Osteocyte (in vitro differentiated cells): ENCODE measurements at regions not wholly inside any gene's neighbourhood (a gene's known extent, or its start where the extent isn't known, plus 50 kb on each side); places are given as distances from the start of the nearest gene placed in this dataset.
A peak's percentile ranks its signal among the peaks of the same experiment; 100 is the strongest.

Source experiments
- DNase-seq: peaks from one replicate; pipeline ENCODE4 v3.0.0; 2021; ENCODE audit warnings: mixed read lengths; ENCODE audit not compliant: unreplicated experiment; ENCODE audit errors: extremely low spot score
- H3K27ac Mint-ChIP-seq: one replicate; pipeline ENCODE4 v1.8.0; 2021; ENCODE audit warnings: mild to moderate bottlenecking, mixed read lengths; ENCODE audit not compliant: unreplicated experiment
- H3K27me3 Mint-ChIP-seq: one replicate; pipeline ENCODE4 v1.8.0; 2021; ENCODE audit warnings: mixed read lengths; ENCODE audit not compliant: unreplicated experiment
- H3K36me3 Mint-ChIP-seq: one replicate; pipeline ENCODE4 v1.8.0; 2021; ENCODE audit warnings: mixed read lengths; ENCODE audit not compliant: unreplicated experiment
- H3K4me1 Mint-ChIP-seq: one replicate; pipeline ENCODE4 v1.8.0; 2021; ENCODE audit warnings: mixed read lengths; ENCODE audit not compliant: unreplicated experiment
- H3K4me3 Mint-ChIP-seq: one replicate; pipeline ENCODE4 v1.8.0; 2021; ENCODE audit warnings: mild to moderate bottlenecking, moderate library complexity, mixed read lengths; ENCODE audit not compliant: unreplicated experiment
- H3K9me3 Mint-ChIP-seq: one replicate; pipeline ENCODE4 v1.8.0; 2021; ENCODE audit warnings: mixed read lengths; ENCODE audit not compliant: unreplicated experiment
- TF ChIP-seq, protein P1 (sequence below): fragments of 200-600 bp; sonication (generic); IDR thresholded peaks from 2 replicates; pipeline ENCODE4 v1.5.0; 2021; ENCODE audit warnings: antibody characterized with exemption, mild to moderate bottlenecking, moderate library complexity

DNA sequence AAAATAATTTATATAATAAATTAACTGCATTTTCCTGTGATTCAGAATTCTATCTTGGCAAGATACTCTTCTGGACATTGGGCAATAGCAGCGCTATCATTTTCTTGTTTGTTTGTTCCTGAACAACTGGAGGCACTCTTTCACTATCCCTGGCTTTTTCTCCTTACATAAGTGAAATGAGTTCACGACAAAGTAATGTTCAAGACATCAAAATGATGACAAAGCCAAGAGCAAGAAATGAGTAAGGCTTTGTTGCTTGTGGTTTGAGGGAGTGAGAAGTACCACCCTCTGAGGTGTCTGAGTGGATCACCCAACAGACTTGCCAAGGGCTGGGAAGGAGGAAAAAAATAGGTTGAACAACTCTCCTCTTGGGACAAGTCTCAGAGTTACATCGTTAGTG, 466.6 kb upstream of the JAG1 start:
- H3K9me3 Mint-ChIP-seq, result peaks cover 7% of the 10 kb centered on the region
- peaks cover 66% of the 10 kb centered on the region for H3K4me1 Mint-ChIP-seq
- TF ChIP-seq, protein P1, sequence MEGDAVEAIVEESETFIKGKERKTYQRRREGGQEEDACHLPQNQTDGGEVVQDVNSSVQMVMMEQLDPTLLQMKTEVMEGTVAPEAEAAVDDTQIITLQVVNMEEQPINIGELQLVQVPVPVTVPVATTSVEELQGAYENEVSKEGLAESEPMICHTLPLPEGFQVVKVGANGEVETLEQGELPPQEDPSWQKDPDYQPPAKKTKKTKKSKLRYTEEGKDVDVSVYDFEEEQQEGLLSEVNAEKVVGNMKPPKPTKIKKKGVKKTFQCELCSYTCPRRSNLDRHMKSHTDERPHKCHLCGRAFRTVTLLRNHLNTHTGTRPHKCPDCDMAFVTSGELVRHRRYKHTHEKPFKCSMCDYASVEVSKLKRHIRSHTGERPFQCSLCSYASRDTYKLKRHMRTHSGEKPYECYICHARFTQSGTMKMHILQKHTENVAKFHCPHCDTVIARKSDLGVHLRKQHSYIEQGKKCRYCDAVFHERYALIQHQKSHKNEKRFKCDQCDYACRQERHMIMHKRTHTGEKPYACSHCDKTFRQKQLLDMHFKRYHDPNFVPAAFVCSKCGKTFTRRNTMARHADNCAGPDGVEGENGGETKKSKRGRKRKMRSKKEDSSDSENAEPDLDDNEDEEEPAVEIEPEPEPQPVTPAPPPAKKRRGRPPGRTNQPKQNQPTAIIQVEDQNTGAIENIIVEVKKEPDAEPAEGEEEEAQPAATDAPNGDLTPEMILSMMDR, result no peak
- peak overlapping the region; percentile 86 for H3K27ac Mint-ChIP-seq
- no peaks in the 10 kb centered on the region for H3K27me3 Mint-ChIP-seq
- H3K4me3 Mint-ChIP-seq, result no peak overlapping the region
- no peak for DNase-seq
- peaks cover 4% of the 10 kb centered on the region for H3K36me3 Mint-ChIP-seq

DNA sequence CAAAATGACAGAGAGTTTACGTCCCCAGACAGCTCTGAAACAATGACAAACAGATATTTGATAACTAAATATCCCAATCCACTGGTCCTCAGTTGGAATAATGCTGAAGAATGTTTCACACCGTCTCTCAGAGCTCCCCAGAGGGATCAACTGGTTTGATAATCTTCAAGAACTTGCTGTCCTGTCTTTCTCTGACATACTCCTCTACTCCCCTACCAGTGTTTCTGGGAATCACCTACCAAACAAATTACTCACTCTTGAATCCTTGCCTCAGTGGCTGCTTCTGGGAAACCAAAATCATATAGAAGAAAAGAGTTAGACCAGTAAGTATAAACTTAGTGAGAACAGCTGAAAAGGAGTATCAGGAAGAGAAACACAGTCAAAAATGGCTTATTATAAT, 469.7 kb upstream of the JAG1 start:
- DNase-seq, result no peak
- H3K4me1 Mint-ChIP-seq, result peaks cover 50% of the 10 kb centered on the region
- H3K27ac Mint-ChIP-seq, result peak overlapping the region; percentile 86
- peaks cover 7% of the 10 kb centered on the region for H3K9me3 Mint-ChIP-seq
- TF ChIP-seq, protein P1, result no peak
- H3K27me3 Mint-ChIP-seq, result no peaks in the 10 kb centered on the region
- peaks cover 2% of the 10 kb centered on the region for H3K36me3 Mint-ChIP-seq
- no peak overlapping the region for H3K4me3 Mint-ChIP-seq

DNA sequence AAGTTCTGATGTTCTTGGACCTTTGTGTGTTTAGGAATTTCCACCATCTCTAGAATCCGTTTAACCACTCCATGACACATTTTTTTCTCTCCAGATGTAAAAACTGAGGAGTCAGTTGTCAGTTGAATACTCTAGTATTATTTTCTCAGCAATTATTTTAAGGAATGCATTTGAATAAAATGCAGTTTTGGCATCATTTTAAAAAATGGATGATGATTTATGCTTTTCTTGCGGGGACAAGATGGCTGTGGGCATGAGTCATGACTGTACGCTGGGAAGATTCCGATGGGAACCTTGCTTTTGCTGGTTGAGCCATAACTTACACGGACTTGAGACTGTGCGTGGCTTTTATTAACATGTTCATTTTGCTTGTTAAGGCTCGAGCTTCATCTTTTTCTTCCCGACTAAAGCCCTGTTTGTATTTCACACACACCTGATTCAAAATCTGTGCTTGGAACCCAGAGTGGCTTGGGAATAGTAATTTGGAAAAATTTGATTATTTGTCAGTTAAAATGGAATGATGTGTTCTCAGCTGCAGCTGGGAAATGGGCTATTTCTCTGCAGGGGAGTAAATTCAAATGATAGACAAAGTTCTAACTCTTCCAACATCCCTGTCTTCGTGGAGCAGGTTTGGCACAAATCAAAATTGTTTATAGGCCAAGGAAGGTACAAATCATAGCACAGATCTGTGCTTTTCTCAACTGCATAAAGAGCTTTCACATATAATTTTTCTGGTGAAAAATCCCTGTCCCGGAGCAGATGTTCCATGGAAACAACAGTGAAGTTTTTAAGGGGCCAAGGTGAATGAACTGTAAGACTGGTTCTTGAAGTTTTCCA, 470.5 kb upstream of the JAG1 start:
- Mint-ChIP-seq H3K36me3 (peaks cover 2% of the 10 kb centered on the region), H3K4me1 (peaks cover 50% of the 10 kb centered on the region), H3K27ac (peak overlapping the region; percentile 86), H3K4me3 (peak overlapping the region; percentile 20), H3K27me3 (no peaks in the 10 kb centered on the region), H3K9me3 (peaks cover 7% of the 10 kb centered on the region)
- TF ChIP-seq, protein P1, result no peak
- DNase-seq, result no peak

DNA sequence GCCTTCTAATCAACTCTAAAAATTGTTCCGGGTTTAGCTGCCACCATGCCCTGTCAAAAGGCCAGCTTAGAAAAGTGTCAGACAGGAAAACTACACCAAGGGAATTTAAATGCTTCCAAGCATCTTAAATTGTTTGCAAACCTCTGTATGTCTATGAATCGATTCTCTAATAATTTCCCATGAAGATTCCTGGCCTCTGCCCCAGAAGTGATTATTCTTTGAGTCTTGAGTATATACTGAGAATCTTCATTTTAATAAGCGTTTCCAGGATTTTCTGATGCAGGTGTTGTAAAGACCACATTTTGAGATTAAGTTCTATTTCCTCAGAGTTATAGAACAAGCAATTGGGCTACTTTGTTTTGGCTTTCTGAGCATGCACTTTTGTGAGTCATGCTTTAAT, 471.8 kb upstream of the JAG1 start:
- no peak overlapping the region for H3K4me3 Mint-ChIP-seq
- H3K27me3 Mint-ChIP-seq, result no peaks in the 10 kb centered on the region
- TF ChIP-seq, protein P1, result no peak
- H3K36me3 Mint-ChIP-seq, result peaks cover under 1% of the 10 kb centered on the region
- peak overlapping the region; percentile 86 for H3K27ac Mint-ChIP-seq
- H3K4me1 Mint-ChIP-seq, result peaks cover 46% of the 10 kb centered on the region
- no peak for DNase-seq
- H3K9me3 Mint-ChIP-seq, result peaks cover 4% of the 10 kb centered on the region

DNA sequence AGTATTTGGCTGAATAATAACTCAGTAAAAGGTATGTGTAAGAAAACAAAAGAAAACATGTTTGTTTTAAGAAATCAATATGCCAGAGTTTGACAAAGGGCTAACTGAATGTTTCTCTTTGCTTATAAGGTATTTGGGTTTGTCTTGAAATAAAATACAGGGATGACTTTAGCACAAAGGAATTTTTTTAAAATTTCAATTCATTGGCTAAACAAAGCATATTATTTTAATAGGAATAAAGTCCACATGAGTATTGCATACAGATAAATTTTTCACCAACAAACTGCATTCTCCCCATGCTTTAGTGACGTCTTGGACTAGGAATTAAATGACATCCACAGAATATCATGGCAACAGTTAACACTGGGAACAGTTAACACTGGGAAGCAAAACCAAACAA, 480.0 kb upstream of the JAG1 start:
- Mint-ChIP-seq H3K27me3 (no peaks in the 10 kb centered on the region), H3K4me3 (no peak overlapping the region), H3K36me3 (peaks cover 2% of the 10 kb centered on the region), H3K9me3 (no peaks in the 10 kb centered on the region), H3K4me1 (peaks cover 45% of the 10 kb centered on the region), H3K27ac (peak overlapping the region; percentile 92)
- DNase-seq, result no peak
- TF ChIP-seq, protein P1, result no peak
